Lower leg skin (tissue), 4 donors: ENCODE measurements at regions not wholly inside any gene's neighbourhood (a gene's known extent, or its start where the extent isn't known, plus 50 kb on each side); places are given as distances from the start of the nearest gene placed in this dataset.
A peak's percentile ranks its signal among the peaks of the same experiment; 100 is the strongest.
"Not testable (repeated sequence)": the region's sequence is repeated elsewhere in the genome, so short reads cannot be mapped to it uniquely, and the experiment has no call there.

Experiments
- DNase-seq, 2 donors: peaks; one replicate each; pipeline ENCODE4 v3.0.0-alpha.2; 2019; ENCODE audit warnings: low spot score in 2 of 2
- H3K4me3 ChIP-seq: fragments of 200-600 bp; sonication (generic); 2 replicates; pipeline ENCODE4 v1.5.1; 2017; ENCODE audit warnings: mild to moderate bottlenecking, low read depth; ENCODE audit not compliant: poor library complexity, severe bottlenecking
- CTCF ChIP-seq, 3 donors: fragments of 450-650 bp; IDR thresholded peaks; one replicate each; pipeline ENCODE4 v1.5.1; 2016; ENCODE audit warnings: antibody characterized with exemption in 3 of 3, mild to moderate bottlenecking in 3 of 3, moderate library complexity in 2 of 3
- POLR2A ChIP-seq, 2 donors: fragments of 450-650 bp; IDR thresholded peaks; one replicate each; pipeline ENCODE4 v1.6.1; 2016 to 2017; ENCODE audit warnings: antibody characterized with exemption in 2 of 2, mild to moderate bottlenecking in 1 of 2, moderate library complexity in 1 of 2
- WGBS, 2 donors: methylation state at CpG; one replicate each; pipeline ENCODE4 v1.1.5; 2018; 5-methylcytosine and 5-hydroxymethylcytosine counted together
- intact Hi-C: fragments of 100-400 bp; cut with DNase I; formaldehyde crosslinking; loops from one replicate; pipeline ENCODE4 v1.15.0; 2023; ENCODE audit warnings: low total_unique reads

- no peak overlapping the region for H3K4me3 ChIP-seq
- TF ChIP-seq POLR2A (IDR thresholded peaks at IDR 0.05) (no peak), CTCF (IDR thresholded peaks at IDR 0.05) (no peak)
- 92 to 95% methylated on average over 15 to 18 of the region's 18 CpGs for WGBS, 2 donors
- DNase-seq: no peak
- intact Hi-C loops: no loop called here
Observed at GRCh38 chr13:63838366-63839110, 2422.9 kb upstream of the PCDH20 start.

- H3K4me3 ChIP-seq, intact Hi-C loops, DNase-seq: not testable (repeated sequence)
- 90 to 91% methylated on average over 6 to 15 of the region's 21 CpGs for WGBS, 2 donors
Observed at GRCh38 chr13:63837701-63838100, 2422.1 kb upstream of the PCDH20 start.

GRCh38 chr13:63829609-63830008 lies 2414.0 kb upstream of the PCDH20 start:
- intact Hi-C loops, H3K4me3 ChIP-seq, DNase-seq: not testable (repeated sequence)
- no CpG with 5 or more reads among the region's 2 CpGs for WGBS, 2 donors

- DNase-seq, H3K4me3 ChIP-seq, intact Hi-C loops: not testable (repeated sequence)
- WGBS, 2 donors: 88 to 100% methylated on average over 1 to 5 of the region's 5 CpGs
Observed at GRCh38 chr13:63821785-63822184, 2406.1 kb upstream of the PCDH20 start.

GRCh38 chr13:63811428-63812004 lies 2395.9 kb upstream of the PCDH20 start:
- WGBS, 2 donors: 93 to 95% methylated on average over 41 of the region's 41 CpGs
- H3K4me3 ChIP-seq, DNase-seq, intact Hi-C loops: not testable (repeated sequence)

- intact Hi-C loops, DNase-seq, H3K4me3 ChIP-seq: not testable (repeated sequence)
- WGBS, 2 donors: 77 to 82% methylated on average over 2 of the region's 2 CpGs
Observed at GRCh38 chr13:63791134-63791533, 2375.5 kb upstream of the PCDH20 start.

- no peak for DNase-seq
- 39 to 45% methylated on average over 2 of the region's 2 CpGs for WGBS, 2 donors
- no peak overlapping the region for H3K4me3 ChIP-seq
- intact Hi-C loops: no loop called here
- TF ChIP-seq POLR2A (IDR thresholded peaks at IDR 0.05): no peak
- no peak for TF ChIP-seq CTCF (IDR thresholded peaks at IDR 0.05)
Observed at GRCh38 chr13:63774133-63774532, 2358.5 kb upstream of the PCDH20 start.

GRCh38 chr13:63773476-63773875 lies 2357.8 kb upstream of the PCDH20 start:
- DNase-seq: no peak
- intact Hi-C loops: no loop called here
- no peak overlapping the region for H3K4me3 ChIP-seq
- WGBS, 2 donors: 21 to 26% methylated on average over 3 of the region's 3 CpGs
- TF ChIP-seq CTCF (IDR thresholded peaks at IDR 0.05): no peak
- no peak for TF ChIP-seq POLR2A (IDR thresholded peaks at IDR 0.05)

GRCh38 chr13:63757683-63758082 lies 2342.0 kb upstream of the PCDH20 start:
- 70 to 88% methylated on average over 4 to 5 of the region's 5 CpGs for WGBS, 2 donors
- intact Hi-C loops, H3K4me3 ChIP-seq: not testable (repeated sequence)

GRCh38 chr13:63749857-63750256 lies 2334.2 kb upstream of the PCDH20 start:
- H3K4me3 ChIP-seq, intact Hi-C loops, DNase-seq: not testable (repeated sequence)
- no CpG with 5 or more reads among the region's 2 CpGs for WGBS, 2 donors

More at GRCh38 chr13:63757683-63758082, 2342.0 kb upstream of the PCDH20 start:
- not testable (repeated sequence) for DNase-seq

GRCh38 chr13:63741814-63742101 lies 2326.1 kb upstream of the PCDH20 start:
- 96 to 100% methylated on average over 1 to 17 of the region's 19 CpGs for WGBS, 2 donors
- intact Hi-C loops, H3K4me3 ChIP-seq: not testable (repeated sequence)
- DNase-seq: peak in 1 of 2 donors; percentile 26
